Mucosa of descending colon (tissue), 3 donors: ENCODE measurements at regions not wholly inside any gene's neighbourhood (a gene's known extent, or its start where the extent isn't known, plus 50 kb on each side); places are given as distances from the start of the nearest gene placed in this dataset.

ENCODE experiments used
- ATAC-seq: fragments of 200-7000 bp; cut with Tn5 transposase; one replicate; pipeline ENCODE4 v1.9.1; 2020; ENCODE audit warnings: mild to moderate bottlenecking, moderate library complexity
- DNase-seq, 3 donors: peaks; one replicate each; pipeline ENCODE4 v3.0.0-alpha.2; 2020
- H3K36me3 ChIP-seq: fragments of 200-600 bp; one replicate; pipeline ENCODE4 v1.8.0; 2021; ENCODE audit warnings: low read depth, mild to moderate bottlenecking
- H3K4me1 ChIP-seq: fragments of 200-600 bp; one replicate; pipeline ENCODE4 v1.8.0; 2021; ENCODE audit warnings: low read depth, mild to moderate bottlenecking
- H3K4me3 ChIP-seq: fragments of 200-600 bp; one replicate; pipeline ENCODE4 v1.8.0; 2021; ENCODE audit warnings: mild to moderate bottlenecking
- H3K9me3 ChIP-seq: fragments of 200-600 bp; one replicate; pipeline ENCODE4 v1.8.0; 2021; ENCODE audit warnings: mild to moderate bottlenecking
- intact Hi-C, 2 donors: fragments of 100-400 bp; cut with DNase I in 1 of 2; cut with micrococcal nuclease in 1 of 2; formaldehyde crosslinking; loops; one replicate each; pipeline versions ENCODE4 v1.11.0 to v1.11.1; 2022; cut with DNase I, micrococcal nuclease
- TF ChIP-seq, protein P1 (sequence below): fragments of 200-600 bp; IDR thresholded peaks from one replicate; pipeline ENCODE4 v1.8.0; 2022; ENCODE audit warnings: antibody characterized with exemption, mild to moderate bottlenecking
- donor health status: DM: no; HTN: no; CAD: no; lungs with moderate emphysema.
- donor health status: DM: no; HTN: no; CAD: no.
- donor health status: DM: no; HTN: yes; CAD: no.

GRCh38 chr21:38591218-38591537 lies 92.9 kb upstream of the ERG start:
- DNase-seq (no peak), ATAC-seq (no peak)
- Histone ChIP-seq H3K9me3 (no peaks in the 10 kb centered on the region), H3K4me3 (no peak overlapping the region), H3K36me3 (no peaks in the 10 kb centered on the region), H3K4me1 (no peaks in the 10 kb centered on the region)
- intact Hi-C loops = no loop called here
- TF ChIP-seq, protein P1, sequence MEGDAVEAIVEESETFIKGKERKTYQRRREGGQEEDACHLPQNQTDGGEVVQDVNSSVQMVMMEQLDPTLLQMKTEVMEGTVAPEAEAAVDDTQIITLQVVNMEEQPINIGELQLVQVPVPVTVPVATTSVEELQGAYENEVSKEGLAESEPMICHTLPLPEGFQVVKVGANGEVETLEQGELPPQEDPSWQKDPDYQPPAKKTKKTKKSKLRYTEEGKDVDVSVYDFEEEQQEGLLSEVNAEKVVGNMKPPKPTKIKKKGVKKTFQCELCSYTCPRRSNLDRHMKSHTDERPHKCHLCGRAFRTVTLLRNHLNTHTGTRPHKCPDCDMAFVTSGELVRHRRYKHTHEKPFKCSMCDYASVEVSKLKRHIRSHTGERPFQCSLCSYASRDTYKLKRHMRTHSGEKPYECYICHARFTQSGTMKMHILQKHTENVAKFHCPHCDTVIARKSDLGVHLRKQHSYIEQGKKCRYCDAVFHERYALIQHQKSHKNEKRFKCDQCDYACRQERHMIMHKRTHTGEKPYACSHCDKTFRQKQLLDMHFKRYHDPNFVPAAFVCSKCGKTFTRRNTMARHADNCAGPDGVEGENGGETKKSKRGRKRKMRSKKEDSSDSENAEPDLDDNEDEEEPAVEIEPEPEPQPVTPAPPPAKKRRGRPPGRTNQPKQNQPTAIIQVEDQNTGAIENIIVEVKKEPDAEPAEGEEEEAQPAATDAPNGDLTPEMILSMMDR = no peak

DNA sequence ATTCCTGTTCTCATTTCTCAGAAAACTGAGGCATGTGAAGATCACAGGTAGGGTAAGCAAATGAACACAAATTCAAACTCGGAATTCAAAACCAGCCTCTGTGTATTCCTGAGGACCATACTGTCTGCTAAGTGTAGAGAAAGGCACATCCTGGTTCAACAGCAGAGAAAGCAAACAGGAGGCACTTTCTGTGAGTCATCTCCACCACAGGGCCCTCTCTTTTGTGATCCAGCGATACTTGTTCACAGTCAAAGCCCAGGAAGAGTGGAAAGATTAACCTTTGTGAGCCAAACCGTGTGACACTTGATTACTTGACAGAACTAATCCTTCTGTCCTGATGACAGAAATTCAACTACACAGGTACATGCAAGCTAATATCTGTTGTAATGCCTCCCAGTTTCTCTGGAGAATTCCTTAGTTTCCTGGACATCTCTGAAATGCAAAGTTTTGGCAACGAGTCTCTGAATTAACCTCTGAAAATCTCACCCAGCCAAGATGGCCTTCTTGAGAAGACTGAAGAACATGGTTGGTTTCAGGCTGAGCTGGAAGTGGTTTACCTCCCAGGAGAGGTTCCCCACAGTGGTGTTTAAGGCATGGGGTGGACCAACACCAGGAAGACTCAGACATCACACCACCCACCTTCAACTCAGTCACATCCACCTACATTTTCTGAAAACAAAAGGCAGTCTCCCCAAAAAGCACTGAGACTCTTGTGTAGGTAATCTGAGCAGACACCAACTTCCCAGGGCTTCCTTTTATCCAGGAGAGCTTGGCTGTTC lies 98.2 kb upstream of the ERG start:
- DNase-seq (no peak), ATAC-seq (no peak)
- TF ChIP-seq, protein P1 = no peak
- H3K4me3 ChIP-seq = no peak overlapping the region
- no peaks in the 10 kb centered on the region for H3K36me3 ChIP-seq
- H3K4me1 ChIP-seq = no peaks in the 10 kb centered on the region
- H3K9me3 ChIP-seq = no peaks in the 10 kb centered on the region
- intact Hi-C loops = no loop called here

DNA sequence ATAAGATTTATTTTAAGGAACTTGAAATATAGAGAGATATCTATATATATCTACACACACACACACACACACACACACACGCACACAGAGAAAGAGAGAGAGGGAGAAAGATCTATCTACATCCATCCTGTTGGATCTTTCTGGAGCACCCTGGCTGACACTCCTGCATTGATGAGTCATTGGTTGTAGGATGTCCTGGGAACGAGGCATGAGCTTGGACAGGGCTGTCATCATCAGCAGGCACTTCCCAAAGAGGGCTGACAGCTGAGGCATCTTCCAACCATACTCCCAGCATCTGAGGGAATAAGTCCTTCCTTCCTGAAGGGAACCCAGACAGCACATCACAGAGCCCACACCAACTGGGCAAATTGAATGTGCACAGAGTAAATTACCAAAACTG lies 99.1 kb upstream of the ERG start:
- Histone ChIP-seq H3K4me1 (no peaks in the 10 kb centered on the region), H3K36me3 (no peaks in the 10 kb centered on the region), H3K9me3 (no peaks in the 10 kb centered on the region), H3K4me3 (no peak overlapping the region)
- ATAC-seq (no peak), DNase-seq (no peak)
- intact Hi-C loops = no loop called here
- TF ChIP-seq, protein P1 = no peak

GRCh38 chr21:38598413-38598812 lies 100.1 kb upstream of the ERG start:
- H3K4me3 ChIP-seq = no peak overlapping the region
- no peak for DNase-seq
- H3K36me3 ChIP-seq = no peaks in the 10 kb centered on the region
- no peaks in the 10 kb centered on the region for H3K9me3 ChIP-seq
- ATAC-seq = no peak
- intact Hi-C loops = no loop called here
- H3K4me1 ChIP-seq = no peaks in the 10 kb centered on the region
- TF ChIP-seq, protein P1 = no peak

- TF ChIP-seq, protein P1 = no peak
- DNase-seq (no peak), ATAC-seq (no peak)
- Histone ChIP-seq H3K36me3 (no peaks in the 10 kb centered on the region), H3K4me1 (no peaks in the 10 kb centered on the region), H3K4me3 (no peak overlapping the region), H3K9me3 (no peaks in the 10 kb centered on the region)
- intact Hi-C loops = no loop called here
Measured at GRCh38 chr21:38599381-38599975, 101.2 kb upstream of the ERG start.
